ENCODE measurements at regions not wholly inside any gene's neighbourhood (a gene's known extent, or its start where the extent isn't known, plus 50 kb on each side); places are given as distances from the start of the nearest gene placed in this dataset.
"Not testable (repeated sequence)": the region's sequence is repeated elsewhere in the genome, so short reads cannot be mapped to it uniquely, and the experiment has no call there.

DNA sequence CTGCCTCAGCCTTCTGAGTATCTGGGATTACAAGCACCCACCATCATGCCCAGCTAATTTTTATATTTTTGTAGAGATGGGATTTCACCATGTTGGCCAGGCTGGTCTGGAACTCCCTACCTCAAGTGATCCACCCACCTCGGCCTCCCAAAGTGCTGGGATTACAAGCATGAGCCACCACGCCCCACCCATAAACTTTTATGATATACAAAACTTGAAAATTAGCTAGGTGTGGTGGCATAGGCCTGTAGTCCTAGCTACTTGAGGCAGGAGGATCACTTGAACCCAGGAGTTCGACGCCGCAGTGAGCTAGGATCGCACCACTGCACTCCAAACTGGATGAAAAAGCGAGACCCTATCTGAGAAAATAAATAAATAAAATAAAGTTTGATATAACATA, 149.5 kb upstream of the ATF7IP start:
- not testable (repeated sequence) for DNase-seq

- DNase-seq: no peak
Measured at GRCh38 chr12:14216405-14217294, 148.8 kb upstream of the ATF7IP start.

DNA sequence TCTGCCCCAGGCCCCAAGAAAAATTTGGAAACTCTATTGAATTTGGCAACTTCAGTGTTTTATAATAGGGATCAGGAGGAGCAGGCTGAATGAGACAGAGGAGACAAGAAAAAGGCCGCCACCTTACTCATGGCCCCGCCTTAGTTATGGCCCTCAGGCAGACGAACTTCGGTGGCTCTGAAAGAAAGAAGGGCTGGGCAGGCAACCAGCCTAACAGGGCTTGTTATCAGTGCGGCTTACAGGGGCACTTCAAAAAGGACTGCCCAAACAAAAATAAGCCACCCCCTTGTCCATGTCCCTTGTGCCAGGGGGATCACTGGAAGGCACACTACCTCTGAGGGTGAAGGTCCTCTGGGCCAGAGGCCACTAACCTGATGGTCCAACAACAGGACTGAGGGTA, 146.3 kb upstream of the ATF7IP start:
- no peak for DNase-seq

GRCh38 chr12:14219670-14220069, 145.8 kb upstream of the ATF7IP start:
- DNase-seq: not testable (repeated sequence)

DNA sequence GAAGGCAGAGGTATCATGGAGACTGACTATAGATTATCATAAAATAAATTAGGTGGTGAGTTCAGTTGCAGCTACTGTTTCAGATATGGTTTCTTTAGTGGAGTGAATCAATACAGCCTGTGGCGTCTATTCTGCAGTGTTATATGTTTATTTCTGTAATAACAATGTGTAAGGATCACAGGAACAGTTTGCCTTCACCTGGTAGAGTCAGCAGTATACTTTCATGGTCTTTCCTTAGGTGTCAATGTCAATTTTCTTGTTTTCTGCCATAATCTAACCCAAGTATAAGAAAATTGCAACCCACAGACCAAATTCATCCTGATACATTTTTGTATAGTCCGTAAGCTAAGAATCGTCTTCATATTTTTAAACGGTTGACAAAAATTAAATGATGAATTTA, 140.4 kb upstream of the ATF7IP start:
- DNase-seq: no peak

GRCh38 chr12:14235176-14235575, 130.3 kb upstream of the ATF7IP start:
- DNase-seq: not testable (repeated sequence)

DNA sequence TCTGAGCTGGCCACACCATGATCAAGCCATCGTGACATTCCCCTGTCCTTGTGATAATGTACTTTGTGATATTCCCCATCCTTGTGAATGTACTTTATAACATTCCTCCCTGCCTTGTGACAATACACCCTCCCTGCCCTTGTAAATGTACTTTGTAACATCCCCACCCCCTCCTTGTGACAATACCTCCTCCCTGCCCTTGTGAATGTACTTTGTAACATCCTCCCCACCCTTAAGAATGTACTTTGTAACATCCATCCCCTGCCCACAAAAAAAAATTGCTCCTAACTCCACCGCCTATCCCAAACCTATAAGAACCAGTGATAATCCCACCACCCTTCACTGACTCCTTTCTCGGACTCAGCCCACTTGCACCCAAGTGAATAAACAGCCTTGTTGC, 128.8 kb upstream of the ATF7IP start:
- DNase-seq: not testable (repeated sequence)

GRCh38 chr12:14238221-14238792, 127.2 kb upstream of the ATF7IP start:
- DNase-seq: no peak

GRCh38 chr12:14239350-14239934, 126.0 kb upstream of the ATF7IP start:
- DNase-seq: peak; percentile 60

DNA sequence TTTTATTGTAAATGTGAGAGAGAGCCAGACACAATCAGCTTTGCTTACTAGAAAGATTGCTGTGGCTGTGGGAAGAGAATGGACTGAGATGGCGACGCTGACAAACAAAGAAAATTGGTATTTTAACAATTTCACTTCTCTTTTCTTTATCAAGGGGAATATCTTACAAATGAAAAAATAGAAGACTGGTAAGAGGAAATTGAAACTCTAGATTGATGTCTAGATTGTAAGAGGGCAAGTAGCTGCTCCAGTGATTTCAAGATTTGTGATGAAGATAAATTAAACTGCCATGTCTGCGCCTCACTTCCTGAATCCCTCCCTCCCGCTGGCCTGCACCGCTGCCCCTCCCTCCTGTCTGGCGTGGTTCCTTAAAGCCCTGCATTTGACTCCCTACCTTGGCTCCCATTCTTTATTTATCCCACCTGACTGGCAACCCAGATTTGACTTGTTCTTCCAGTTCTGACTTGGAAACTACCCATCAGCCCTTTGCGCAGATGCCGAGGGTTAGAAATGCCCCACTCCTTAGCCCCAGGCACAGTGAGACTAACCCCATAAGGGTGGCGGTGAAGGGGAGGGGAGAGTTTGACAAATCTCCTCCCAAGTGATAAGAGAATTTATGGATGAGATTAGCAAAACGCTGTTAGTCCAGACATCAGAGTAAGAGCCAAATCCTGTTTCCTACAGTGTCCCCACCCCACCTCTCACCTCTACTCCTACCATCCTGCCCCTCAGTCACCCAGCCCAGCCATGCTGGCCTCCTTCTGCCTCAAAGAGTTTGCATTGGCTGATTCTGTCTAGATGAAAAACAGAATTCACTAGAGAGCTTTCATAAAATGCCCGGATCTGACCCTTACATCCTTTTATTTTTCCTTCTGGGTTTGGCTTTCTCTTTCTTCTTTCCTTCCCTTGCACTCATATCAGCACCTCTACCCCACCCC, 125.3 kb upstream of the ATF7IP start:
- DNase-seq: peak; percentile 49

GRCh38 chr12:14240873-14241220, 124.6 kb upstream of the ATF7IP start:
- no peak for DNase-seq

DNA sequence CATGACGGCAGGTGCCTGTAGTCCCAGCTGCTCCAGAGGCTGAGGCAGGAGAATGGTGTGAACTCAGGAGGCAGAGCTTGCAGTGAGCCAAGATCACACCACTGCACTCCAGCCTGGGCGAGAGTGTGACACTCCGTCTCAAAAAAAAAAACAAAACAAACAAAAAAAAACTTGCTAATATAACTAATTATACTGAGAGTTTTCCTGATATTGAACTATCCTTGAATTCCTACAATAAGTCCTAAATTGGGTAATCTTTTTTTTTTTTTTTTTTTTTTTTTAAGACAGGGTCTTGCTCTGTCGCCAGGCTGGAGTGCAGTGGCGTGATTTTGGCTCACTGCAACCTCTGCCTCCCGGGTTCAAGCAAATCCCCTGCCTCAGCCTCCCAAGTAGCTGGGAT, 122.7 kb upstream of the ATF7IP start:
- DNase-seq: not testable (repeated sequence)

- DNase-seq: no peak
Measured at GRCh38 chr12:14243941-14244340, 121.5 kb upstream of the ATF7IP start.

GRCh38 chr12:14244876-14245669, 120.4 kb upstream of the ATF7IP start:
- DNase-seq: no peak

DNA sequence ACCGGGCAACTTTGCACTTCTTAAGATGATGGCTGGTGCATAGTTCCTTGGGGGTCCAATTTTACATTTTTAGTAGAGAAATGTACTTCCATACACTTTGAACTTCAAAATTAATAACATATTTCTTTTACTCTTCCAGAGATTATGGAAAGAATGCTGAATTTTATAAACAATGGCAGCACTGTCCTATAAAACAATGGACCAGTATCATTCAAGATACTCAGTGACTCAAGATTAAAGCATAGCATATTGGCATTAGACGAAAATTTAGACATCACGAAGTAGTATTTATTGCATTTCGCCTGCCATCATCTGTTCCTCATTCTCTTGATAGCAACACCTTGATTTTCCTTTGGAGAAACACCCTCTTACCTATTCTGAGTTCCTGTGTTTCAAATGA, 118.3 kb upstream of the ATF7IP start:
- no peak for DNase-seq

DNA sequence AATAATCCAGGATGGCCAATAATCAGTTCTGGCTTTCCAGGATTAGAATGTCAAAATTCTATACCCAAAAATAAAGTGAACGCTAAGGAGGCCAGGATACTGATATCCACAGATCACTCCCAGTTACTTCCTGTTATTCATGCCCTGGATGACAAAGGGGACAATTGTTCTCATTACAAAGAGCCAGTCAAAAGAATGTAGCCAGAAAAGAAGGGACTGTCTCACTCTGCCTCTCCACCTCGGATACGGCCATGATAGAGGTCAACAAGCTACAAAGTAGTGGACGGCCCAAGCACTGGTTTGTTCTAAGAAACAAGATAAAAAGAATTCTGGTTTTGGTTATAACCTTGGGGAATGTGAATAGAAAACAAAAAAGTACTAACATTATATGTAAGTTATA, 116.1 kb upstream of the ATF7IP start:
- no peak for DNase-seq

- DNase-seq: no peak
Measured at GRCh38 chr12:14252697-14253096, 112.8 kb upstream of the ATF7IP start.

DNA sequence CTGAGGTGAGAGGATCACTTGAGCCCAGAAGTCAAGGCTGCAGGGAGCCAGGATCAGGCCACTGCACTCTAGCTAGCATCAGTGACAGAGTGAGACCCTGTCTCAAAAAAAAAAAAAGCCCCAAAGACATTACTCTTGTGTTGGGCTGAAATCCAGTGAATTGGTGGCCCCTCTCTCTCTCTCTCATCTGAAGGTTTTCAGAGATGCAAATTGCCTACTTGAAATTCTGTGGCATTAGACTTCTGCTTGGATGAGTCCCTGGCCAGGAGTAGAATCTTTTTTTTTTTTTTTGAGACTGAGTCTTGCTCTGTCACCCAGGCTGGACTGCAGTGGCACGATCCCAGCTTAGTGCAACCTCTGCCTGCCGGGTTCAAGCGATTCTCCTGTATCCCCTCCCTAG, 112.0 kb upstream of the ATF7IP start:
- no peak for DNase-seq

GRCh38 chr12:14254781-14255180, 110.7 kb upstream of the ATF7IP start:
- no peak for DNase-seq

- peak; percentile 73 for DNase-seq
Measured at GRCh38 chr12:14256121-14256520, 109.4 kb upstream of the ATF7IP start.

DNA sequence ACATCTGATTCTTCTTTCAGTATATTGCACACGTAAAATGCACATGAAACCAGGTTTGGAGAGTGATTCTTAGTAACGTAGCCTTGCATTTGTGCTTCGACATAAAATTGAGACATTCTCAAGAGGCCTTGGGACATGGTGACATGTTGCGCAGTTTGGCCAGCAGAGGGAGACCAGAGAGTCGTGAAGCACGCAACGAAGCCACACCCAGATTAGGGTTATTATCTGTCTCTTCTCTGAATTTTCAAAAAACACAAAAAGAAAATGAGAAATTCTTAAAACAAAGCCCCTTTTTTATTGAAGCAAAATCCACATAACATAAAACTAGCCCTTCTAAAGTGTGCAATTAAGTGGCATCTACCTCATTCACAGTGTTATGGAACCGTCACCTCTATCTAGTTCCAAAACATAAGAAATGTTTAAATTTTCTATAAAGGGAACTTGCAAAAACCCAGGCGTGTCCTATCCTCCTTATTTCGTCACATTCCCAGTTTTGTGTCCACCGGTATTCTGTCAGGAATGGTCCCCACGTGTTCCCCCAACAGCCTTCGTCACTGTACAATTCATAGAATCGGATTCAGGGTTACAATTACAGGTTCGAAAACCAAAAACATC, 108.8 kb upstream of the ATF7IP start:
- DNase-seq: peak; percentile 82

- DNase-seq: no peak
Measured at GRCh38 chr12:14257303-14257733, 108.2 kb upstream of the ATF7IP start.

Data from CD4-positive, alpha-beta T cell treated with Interleukin-17A for 4 hours (primary cell).